ENCODE measurements at regions not wholly inside any gene's neighbourhood (a gene's known extent, or its start where the extent isn't known, plus 50 kb on each side); places are given as distances from the start of the nearest gene placed in this dataset.

DNA sequence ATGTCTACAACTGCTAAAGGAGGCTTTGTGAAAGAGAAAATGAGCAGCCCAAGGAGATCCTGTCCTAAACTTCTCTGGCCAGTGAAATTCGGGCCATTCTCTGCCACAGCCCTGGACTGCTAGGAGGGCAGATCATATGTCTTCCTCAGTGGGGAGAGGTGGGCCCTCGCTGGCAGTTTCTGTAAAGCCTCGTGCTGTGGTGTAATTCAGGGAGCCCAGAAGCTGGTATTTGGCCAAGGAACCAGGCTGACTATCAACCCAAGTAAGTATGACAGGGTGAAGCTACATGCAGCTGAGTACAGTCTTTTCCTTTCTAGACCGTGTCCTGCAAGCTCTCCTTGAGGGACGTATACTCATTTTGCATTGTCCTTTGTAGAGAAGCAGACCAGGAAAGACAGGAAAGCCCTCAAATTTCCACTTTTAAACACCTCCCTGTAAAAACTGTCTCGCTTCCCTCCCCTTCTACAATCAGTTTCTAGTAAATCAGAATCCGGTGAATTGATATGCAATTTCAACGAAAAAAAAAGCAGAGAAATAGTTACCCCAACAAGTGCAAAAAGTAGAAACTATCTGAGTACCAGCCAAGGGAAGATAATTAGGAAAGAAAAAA, 106.8 kb downstream of the DAD1 start:
- H3K27ac ChIP-seq = no peak overlapping the region
- TF ChIP-seq ZFX (IDR thresholded peaks at IDR 0.05) = no peak
- TF ChIP-seq, protein P1, sequence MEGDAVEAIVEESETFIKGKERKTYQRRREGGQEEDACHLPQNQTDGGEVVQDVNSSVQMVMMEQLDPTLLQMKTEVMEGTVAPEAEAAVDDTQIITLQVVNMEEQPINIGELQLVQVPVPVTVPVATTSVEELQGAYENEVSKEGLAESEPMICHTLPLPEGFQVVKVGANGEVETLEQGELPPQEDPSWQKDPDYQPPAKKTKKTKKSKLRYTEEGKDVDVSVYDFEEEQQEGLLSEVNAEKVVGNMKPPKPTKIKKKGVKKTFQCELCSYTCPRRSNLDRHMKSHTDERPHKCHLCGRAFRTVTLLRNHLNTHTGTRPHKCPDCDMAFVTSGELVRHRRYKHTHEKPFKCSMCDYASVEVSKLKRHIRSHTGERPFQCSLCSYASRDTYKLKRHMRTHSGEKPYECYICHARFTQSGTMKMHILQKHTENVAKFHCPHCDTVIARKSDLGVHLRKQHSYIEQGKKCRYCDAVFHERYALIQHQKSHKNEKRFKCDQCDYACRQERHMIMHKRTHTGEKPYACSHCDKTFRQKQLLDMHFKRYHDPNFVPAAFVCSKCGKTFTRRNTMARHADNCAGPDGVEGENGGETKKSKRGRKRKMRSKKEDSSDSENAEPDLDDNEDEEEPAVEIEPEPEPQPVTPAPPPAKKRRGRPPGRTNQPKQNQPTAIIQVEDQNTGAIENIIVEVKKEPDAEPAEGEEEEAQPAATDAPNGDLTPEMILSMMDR (conservative IDR thresholded peaks at IDR 0.05) = no peak

DNA sequence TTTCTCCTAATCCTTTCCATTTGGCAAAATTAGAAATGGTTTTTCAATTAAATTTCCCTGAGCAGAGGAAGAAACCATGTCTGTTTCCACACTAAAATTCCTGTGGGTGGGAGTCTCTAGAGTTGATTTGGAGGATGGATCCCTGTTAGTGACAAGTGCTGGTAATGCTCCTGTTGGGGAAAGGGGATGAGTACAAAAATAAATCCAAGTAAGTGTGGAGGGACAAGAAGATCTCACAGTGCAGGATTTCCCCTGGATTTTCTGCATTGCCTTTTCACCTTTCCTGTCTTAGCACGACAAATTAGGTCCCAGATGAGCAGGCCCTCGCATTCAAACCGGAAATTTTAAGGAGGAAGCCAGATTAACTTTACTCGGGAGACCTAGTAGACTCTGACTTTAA, 107.5 kb downstream of the DAD1 start:
- TF ChIP-seq ZFX (IDR thresholded peaks at IDR 0.05) = no peak
- TF ChIP-seq, protein P1 (conservative IDR thresholded peaks at IDR 0.05) = no peak
- no peak overlapping the region for H3K27ac ChIP-seq

DNA sequence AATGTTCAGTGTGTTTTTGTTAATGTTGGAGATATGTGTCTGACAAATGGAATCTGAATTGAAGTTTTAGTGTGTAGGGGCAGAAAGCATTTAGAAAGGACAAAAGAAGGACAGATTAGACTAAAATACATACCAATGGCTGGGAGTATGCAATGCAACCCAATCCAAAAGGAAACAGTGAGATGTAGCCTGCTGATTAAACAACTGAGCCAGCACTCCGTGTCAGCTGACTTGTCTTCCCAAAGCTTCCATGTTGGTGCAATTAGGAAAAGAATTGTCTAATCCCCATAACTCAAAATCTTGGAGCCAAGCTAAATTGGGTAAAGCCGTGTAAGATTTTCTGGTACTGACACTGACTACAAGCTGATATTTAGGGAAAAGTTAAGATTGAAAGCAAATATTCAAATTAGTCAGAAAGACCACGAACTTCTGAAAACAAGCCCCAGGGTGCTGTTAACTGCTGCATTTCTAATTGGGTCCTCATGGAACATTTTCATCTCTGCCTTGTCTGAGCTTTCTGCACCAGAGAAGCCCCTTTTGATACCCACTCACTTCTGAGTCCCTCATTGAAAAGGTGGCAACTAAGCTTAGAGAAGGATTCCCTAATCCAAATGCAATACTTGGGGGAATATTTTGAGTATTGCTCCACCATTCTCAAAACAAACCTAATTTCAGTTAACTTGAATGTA, 109.1 kb downstream of the DAD1 start:
- no peak overlapping the region for H3K27ac ChIP-seq
- TF ChIP-seq, protein P1 (conservative IDR thresholded peaks at IDR 0.05) = no peak
- no peak for TF ChIP-seq ZFX (IDR thresholded peaks at IDR 0.05)

DNA sequence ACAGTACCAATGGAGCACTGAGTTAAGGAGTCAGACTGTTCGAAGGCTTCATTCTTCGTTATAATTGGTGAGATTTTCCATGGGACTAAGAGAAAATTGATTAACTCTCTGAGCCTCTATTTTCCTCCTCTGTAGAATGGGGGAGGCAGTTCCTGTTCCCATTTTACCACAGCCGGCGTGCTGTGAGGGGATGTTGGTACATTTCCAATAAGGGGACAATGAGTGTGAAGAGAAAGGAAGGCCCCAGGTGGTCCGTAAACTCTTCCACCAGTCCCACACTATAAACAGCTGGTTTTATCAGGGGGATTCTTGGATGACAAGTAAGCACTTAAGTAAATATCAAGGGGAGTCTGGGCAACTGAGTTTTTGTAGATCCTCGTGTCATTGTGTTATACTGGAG, 109.9 kb downstream of the DAD1 start:
- no peak overlapping the region for H3K27ac ChIP-seq

DNA sequence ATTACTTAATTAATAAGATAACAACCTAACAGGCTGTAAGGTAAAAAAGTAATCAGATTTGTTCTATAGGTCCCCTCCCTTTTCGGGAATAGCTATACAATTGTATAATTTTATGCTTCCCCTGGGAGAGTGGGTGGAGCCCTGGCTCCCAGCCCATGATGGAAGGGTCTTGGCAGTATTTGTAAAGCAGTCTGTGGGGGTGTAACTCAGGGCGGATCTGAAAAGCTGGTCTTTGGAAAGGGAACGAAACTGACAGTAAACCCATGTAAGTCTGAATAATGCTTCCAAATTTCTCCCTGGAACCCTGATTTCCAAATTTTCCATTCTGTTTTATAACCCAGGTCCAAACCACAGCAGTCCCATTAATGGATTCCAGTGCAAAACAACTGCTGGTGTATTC, 110.4 kb downstream of the DAD1 start:
- no peak overlapping the region for H3K27ac ChIP-seq
- TF ChIP-seq, protein P1 (conservative IDR thresholded peaks at IDR 0.05) = no peak
- no peak for TF ChIP-seq ZFX (IDR thresholded peaks at IDR 0.05)

More for the DNA sequence above, 109.9 kb downstream of the DAD1 start:
- TF ChIP-seq ZFX (IDR thresholded peaks at IDR 0.05) = no peak
- TF ChIP-seq, protein P1 (conservative IDR thresholded peaks at IDR 0.05) = no peak

DNA sequence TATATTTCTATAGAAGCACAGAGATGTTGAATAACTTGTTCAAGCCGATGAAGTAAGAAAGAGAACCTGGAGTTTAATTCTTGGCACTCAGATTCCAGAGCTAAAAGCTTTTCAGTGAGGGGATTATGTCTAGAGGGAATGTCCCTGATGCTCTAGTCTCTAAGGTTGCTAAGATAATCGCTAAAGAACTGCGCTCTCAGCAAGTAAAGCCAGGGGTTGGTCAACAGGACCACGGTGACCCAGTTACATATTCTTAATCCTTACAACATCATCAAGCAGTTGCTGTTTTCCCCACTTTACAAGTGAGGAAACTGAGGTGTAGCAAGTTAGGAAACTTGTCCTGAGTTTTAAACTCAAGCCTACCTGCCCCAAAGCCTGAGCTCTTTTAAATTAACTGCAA, 110.8 kb downstream of the DAD1 start:
- no peak overlapping the region for H3K27ac ChIP-seq

More for the DNA sequence above, 110.8 kb downstream of the DAD1 start:
- no peak for TF ChIP-seq ZFX (IDR thresholded peaks at IDR 0.05)
- TF ChIP-seq, protein P1 (conservative IDR thresholded peaks at IDR 0.05) = no peak

Data from C4-2B (cell line).